ENCODE measurements at regions not wholly inside any gene's neighbourhood (a gene's known extent, or its start where the extent isn't known, plus 50 kb on each side); places are given as distances from the start of the nearest gene placed in this dataset.

- no peaks in the 10 kb centered on the region for H3K27me3 ChIP-seq
- no peaks in the 10 kb centered on the region for H3K4me1 ChIP-seq
- no peaks in the 10 kb centered on the region for H3K36me3 ChIP-seq
- no peak for TF ChIP-seq CTCF (IDR thresholded peaks at IDR 0.05)
- H3K4me3 ChIP-seq = no peak overlapping the region
- no peaks in the 10 kb centered on the region for H3K9me3 ChIP-seq
- no peak for DNase-seq (ENCODE audit: low spot score)
- H3K27ac ChIP-seq = no peak overlapping the region
Observed at GRCh38 chrX:97842468-97843199, 958.9 kb downstream of the RPA4 start.

- Histone ChIP-seq H3K4me3 (no peak overlapping the region), H3K27ac (no peak overlapping the region), H3K9me3 (no peaks in the 10 kb centered on the region), H3K27me3 (no peaks in the 10 kb centered on the region), H3K4me1 (no peaks in the 10 kb centered on the region), H3K36me3 (no peaks in the 10 kb centered on the region)
- TF ChIP-seq CTCF (IDR thresholded peaks at IDR 0.05) = no peak
- no peak for DNase-seq (ENCODE audit: low spot score)
Observed at GRCh38 chrX:97843200-97843811, 959.6 kb downstream of the RPA4 start.

- H3K27ac ChIP-seq = no peak overlapping the region
- no peaks in the 10 kb centered on the region for H3K27me3 ChIP-seq
- H3K9me3 ChIP-seq = no peaks in the 10 kb centered on the region
- DNase-seq (ENCODE audit: low spot score) = no peak
- no peak overlapping the region for H3K4me3 ChIP-seq
- TF ChIP-seq CTCF (IDR thresholded peaks at IDR 0.05) = no peak
- no peaks in the 10 kb centered on the region for H3K36me3 ChIP-seq
- H3K4me1 ChIP-seq = no peaks in the 10 kb centered on the region
Observed at GRCh38 chrX:97844161-97844560, 960.5 kb downstream of the RPA4 start.

GRCh38 chrX:97844943-97845342 lies 961.2 kb downstream of the RPA4 start:
- Histone ChIP-seq H3K36me3 (no peaks in the 10 kb centered on the region), H3K4me1 (no peaks in the 10 kb centered on the region), H3K27ac (no peak overlapping the region), H3K9me3 (no peaks in the 10 kb centered on the region), H3K4me3 (no peak overlapping the region), H3K27me3 (no peaks in the 10 kb centered on the region)
- TF ChIP-seq CTCF (IDR thresholded peaks at IDR 0.05) = no peak
- no peak for DNase-seq (ENCODE audit: low spot score)

- TF ChIP-seq CTCF (IDR thresholded peaks at IDR 0.05) = no peak
- no peaks in the 10 kb centered on the region for H3K36me3 ChIP-seq
- H3K27ac ChIP-seq = no peak overlapping the region
- no peak for DNase-seq (ENCODE audit: low spot score)
- H3K4me1 ChIP-seq = no peaks in the 10 kb centered on the region
- H3K27me3 ChIP-seq = no peaks in the 10 kb centered on the region
- H3K9me3 ChIP-seq = no peaks in the 10 kb centered on the region
- no peak overlapping the region for H3K4me3 ChIP-seq
Observed at GRCh38 chrX:97845451-97845850, 961.7 kb downstream of the RPA4 start.

Data from right atrium auricular region (tissue), 2 donors.